OCI-LY1 (cell line): ENCODE measurements at regions not wholly inside any gene's neighbourhood (a gene's known extent, or its start where the extent isn't known, plus 50 kb on each side); places are given as distances from the start of the nearest gene placed in this dataset.

ENCODE experiments used
- H2AFZ ChIP-seq: fragments of 200-600 bp; sonication (generic), shearing (Covaris generic); 2 replicates; pipeline ENCODE4 v1.6.0; 2014; ENCODE audit warnings: antibody characterized with exemption, mild to moderate bottlenecking, low read length
- H3F3A ChIP-seq: fragments of 200-600 bp; sonication (generic), shearing (Covaris generic); 2 replicates; pipeline ENCODE4 v1.6.0; 2014; ENCODE audit warnings: mild to moderate bottlenecking, antibody characterized with exemption, low read length, moderate library complexity; ENCODE audit not compliant: insufficient read depth
- H3K27ac ChIP-seq: fragments of 200-600 bp; sonication (generic); 2 replicates; pipeline ENCODE4 v1.5.1; 2014; ENCODE audit warnings: low read length, mixed run types, mild to moderate bottlenecking, low read depth; ENCODE audit not compliant: poor library complexity, severe bottlenecking
- H3K27me3 ChIP-seq: fragments of 200-600 bp; sonication (generic); 2 replicates; pipeline ENCODE4 v1.6.0; 2014; ENCODE audit warnings: antibody characterized with exemption, mild to moderate bottlenecking, low read length, moderate library complexity; ENCODE audit not compliant: insufficient read depth
- H3K36me3 ChIP-seq: fragments of 200-600 bp; sonication (generic); 2 replicates; pipeline ENCODE4 v1.6.1; 2014; ENCODE audit warnings: mild to moderate bottlenecking, antibody characterized with exemption, low read length, moderate library complexity, mixed read lengths; ENCODE audit not compliant: insufficient read depth
- H3K4me1 ChIP-seq: fragments of 200-600 bp; sonication (generic); 2 replicates; pipeline ENCODE4 v1.5.1; 2014; ENCODE audit warnings: mild to moderate bottlenecking, low read length, moderate library complexity; ENCODE audit not compliant: insufficient read depth, severe bottlenecking
- H3K4me2 ChIP-seq: fragments of 200-600 bp; sonication (generic), shearing (Covaris generic); 2 replicates; pipeline ENCODE4 v1.6.1; 2014; ENCODE audit warnings: low read length
- H3K4me3 ChIP-seq: fragments of 200-600 bp; sonication (generic); 2 replicates; pipeline ENCODE4 v1.5.1; 2014; ENCODE audit warnings: low read length, low read depth, mild to moderate bottlenecking, mixed read lengths; ENCODE audit not compliant: poor library complexity, severe bottlenecking
- H3K79me2 ChIP-seq: fragments of 200-600 bp; shearing (Covaris generic); 2 replicates; pipeline ENCODE4 v1.6.1; 2016; ENCODE audit warnings: mixed run types, low read length, mixed read lengths; ENCODE audit not compliant: insufficient read depth
- H3K9ac ChIP-seq: fragments of 200-600 bp; sonication (generic), shearing (Covaris generic); 2 replicates; pipeline ENCODE4 v1.6.1; 2014; ENCODE audit warnings: mild to moderate bottlenecking, low read length, mixed read lengths
- H3K9me2 ChIP-seq: fragments of 200-600 bp; sonication (generic), shearing (Covaris generic); 2 replicates; pipeline ENCODE4 v1.6.1; 2014; ENCODE audit warnings: low read depth, mild to moderate bottlenecking, low read length, mixed read lengths
- H3K9me3 ChIP-seq: fragments of 200-600 bp; shearing (Covaris generic); 2 replicates; pipeline ENCODE4 v1.6.1; 2014; ENCODE audit warnings: low read length, mixed read lengths
- H4K20me1 ChIP-seq: fragments of 200-600 bp; sonication (generic), shearing (Covaris generic); 2 replicates; pipeline ENCODE4 v1.6.0; 2016; ENCODE audit warnings: mild to moderate bottlenecking, low read length; ENCODE audit not compliant: insufficient read depth
- EZH2 ChIP-seq: fragments of 200-600 bp; sonication (generic), shearing (Covaris generic); IDR thresholded peaks from 2 replicates; pipeline ENCODE4 v1.8.0; 2017; ENCODE audit warnings: borderline replicate concordance, mixed run types, mild to moderate bottlenecking, antibody characterized with exemption, low read length, moderate library complexity, mixed read lengths
- TF ChIP-seq, protein P1 (sequence below): fragments of 200-600 bp; sonication (generic), shearing (Covaris generic); IDR thresholded peaks from 2 replicates; pipeline ENCODE4 v1.5.1; 2017; ENCODE audit warnings: mild to moderate bottlenecking, antibody characterized with exemption, low read length, moderate library complexity, mixed read lengths

DNA sequence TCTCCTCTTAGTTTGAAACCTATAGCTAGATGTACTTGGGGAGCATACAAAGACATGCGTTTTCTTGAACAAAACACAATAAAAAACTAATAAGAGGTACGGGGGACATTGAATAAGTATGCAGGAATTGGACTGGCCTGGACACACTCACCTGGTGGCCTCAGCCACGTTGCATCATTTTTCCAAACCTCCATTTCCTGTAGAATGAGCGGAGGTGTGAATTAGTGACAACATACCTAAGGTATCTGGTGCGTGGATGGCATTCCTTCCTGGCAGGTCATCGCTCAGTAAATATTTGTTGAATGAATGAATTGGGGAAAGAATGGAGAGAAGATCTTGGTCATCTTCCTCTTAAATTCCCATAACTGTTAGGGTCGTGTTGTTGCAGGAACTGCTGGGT lies 103.2 kb upstream of the CTBP2 start:
- no peaks in the 10 kb centered on the region for H3F3A ChIP-seq
- no peaks in the 10 kb centered on the region for H3K9me3 ChIP-seq
- no peak overlapping the region for H3K4me2 ChIP-seq
- H3K27ac ChIP-seq, result no peak overlapping the region
- no peaks in the 10 kb centered on the region for H3K9me2 ChIP-seq
- H3K4me3 ChIP-seq, result no peak overlapping the region
- H3K9ac ChIP-seq, result no peak overlapping the region
- no peak overlapping the region for H2AFZ ChIP-seq
- no peaks in the 10 kb centered on the region for H3K4me1 ChIP-seq
- H3K27me3 ChIP-seq, result no peaks in the 10 kb centered on the region
- no peaks in the 10 kb centered on the region for H4K20me1 ChIP-seq
- no peaks in the 10 kb centered on the region for H3K79me2 ChIP-seq
- TF ChIP-seq, protein P1, sequence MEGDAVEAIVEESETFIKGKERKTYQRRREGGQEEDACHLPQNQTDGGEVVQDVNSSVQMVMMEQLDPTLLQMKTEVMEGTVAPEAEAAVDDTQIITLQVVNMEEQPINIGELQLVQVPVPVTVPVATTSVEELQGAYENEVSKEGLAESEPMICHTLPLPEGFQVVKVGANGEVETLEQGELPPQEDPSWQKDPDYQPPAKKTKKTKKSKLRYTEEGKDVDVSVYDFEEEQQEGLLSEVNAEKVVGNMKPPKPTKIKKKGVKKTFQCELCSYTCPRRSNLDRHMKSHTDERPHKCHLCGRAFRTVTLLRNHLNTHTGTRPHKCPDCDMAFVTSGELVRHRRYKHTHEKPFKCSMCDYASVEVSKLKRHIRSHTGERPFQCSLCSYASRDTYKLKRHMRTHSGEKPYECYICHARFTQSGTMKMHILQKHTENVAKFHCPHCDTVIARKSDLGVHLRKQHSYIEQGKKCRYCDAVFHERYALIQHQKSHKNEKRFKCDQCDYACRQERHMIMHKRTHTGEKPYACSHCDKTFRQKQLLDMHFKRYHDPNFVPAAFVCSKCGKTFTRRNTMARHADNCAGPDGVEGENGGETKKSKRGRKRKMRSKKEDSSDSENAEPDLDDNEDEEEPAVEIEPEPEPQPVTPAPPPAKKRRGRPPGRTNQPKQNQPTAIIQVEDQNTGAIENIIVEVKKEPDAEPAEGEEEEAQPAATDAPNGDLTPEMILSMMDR, result no peak
- TF ChIP-seq EZH2, result no peak
- no peaks in the 10 kb centered on the region for H3K36me3 ChIP-seq

DNA sequence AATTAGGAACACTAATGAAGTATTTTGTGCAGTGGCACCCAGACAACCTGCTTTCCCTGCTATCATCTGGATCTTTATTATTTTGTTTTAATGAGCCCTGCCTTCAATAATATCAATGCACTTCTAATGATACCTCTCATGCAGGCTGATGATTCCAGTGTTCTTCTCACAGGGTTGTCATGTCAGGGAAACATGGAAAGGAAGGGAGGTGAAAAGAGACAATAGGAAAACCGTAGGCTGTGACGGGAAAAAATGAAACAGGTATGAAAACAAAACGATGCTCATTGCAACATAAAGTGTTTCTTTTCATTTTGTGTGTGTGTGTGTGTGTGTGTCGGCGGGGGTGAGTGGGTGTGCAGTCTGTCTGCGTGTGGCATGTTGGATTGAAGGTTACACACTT lies 102.6 kb upstream of the CTBP2 start:
- no peaks in the 10 kb centered on the region for H3F3A ChIP-seq
- no peaks in the 10 kb centered on the region for H3K9me2 ChIP-seq
- no peaks in the 10 kb centered on the region for H3K36me3 ChIP-seq
- no peaks in the 10 kb centered on the region for H3K4me1 ChIP-seq
- no peaks in the 10 kb centered on the region for H3K9me3 ChIP-seq
- TF ChIP-seq, protein P1, result no peak
- no peak for TF ChIP-seq EZH2
- no peak overlapping the region for H3K9ac ChIP-seq
- no peak overlapping the region for H3K27ac ChIP-seq
- no peak overlapping the region for H2AFZ ChIP-seq
- H3K4me2 ChIP-seq, result no peak overlapping the region
- no peaks in the 10 kb centered on the region for H3K79me2 ChIP-seq
- H3K4me3 ChIP-seq, result no peak overlapping the region
- no peaks in the 10 kb centered on the region for H4K20me1 ChIP-seq
- no peaks in the 10 kb centered on the region for H3K27me3 ChIP-seq

DNA sequence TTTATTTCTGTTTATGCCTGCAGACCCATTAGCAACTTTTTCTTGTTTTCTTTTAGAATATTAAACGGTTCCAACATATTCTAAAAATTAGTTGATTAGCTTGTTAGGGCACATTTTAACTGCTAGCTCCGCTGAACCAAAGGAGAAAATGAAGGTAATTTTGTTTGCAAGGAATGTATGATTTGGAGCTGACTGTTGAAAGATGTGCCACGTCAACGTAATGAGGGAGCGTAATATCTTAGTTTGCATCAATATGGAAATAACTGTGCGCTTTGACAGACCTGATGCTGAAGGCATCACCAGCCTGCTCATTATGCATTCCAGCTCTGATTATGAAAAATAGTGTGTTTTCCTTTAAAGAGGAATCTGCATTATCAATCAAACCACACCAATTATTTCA lies 102.0 kb upstream of the CTBP2 start:
- no peaks in the 10 kb centered on the region for H3F3A ChIP-seq
- no peaks in the 10 kb centered on the region for H4K20me1 ChIP-seq
- H3K27me3 ChIP-seq, result no peaks in the 10 kb centered on the region
- no peak for TF ChIP-seq EZH2
- TF ChIP-seq, protein P1, result no peak
- H3K9me3 ChIP-seq, result no peaks in the 10 kb centered on the region
- no peak overlapping the region for H3K9ac ChIP-seq
- no peaks in the 10 kb centered on the region for H3K36me3 ChIP-seq
- no peak overlapping the region for H3K27ac ChIP-seq
- no peaks in the 10 kb centered on the region for H3K4me1 ChIP-seq
- H3K9me2 ChIP-seq, result no peaks in the 10 kb centered on the region
- H3K79me2 ChIP-seq, result no peaks in the 10 kb centered on the region
- H3K4me3 ChIP-seq, result no peak overlapping the region
- no peak overlapping the region for H2AFZ ChIP-seq
- H3K4me2 ChIP-seq, result no peak overlapping the region
